HEK293T (cell line): ENCODE measurements at regions not wholly inside any gene's neighbourhood (a gene's known extent, or its start where the extent isn't known, plus 50 kb on each side); places are given as distances from the start of the nearest gene placed in this dataset.

ENCODE experiments used
- CTCF ChIA-PET: fragments of 350-600 bp; formaldehyde crosslinking; extraction: SDS; loops from one replicate; lab custom pipeline; 2021; ENCODE audit warnings: antibody characterized with exemption, inconsistent platforms; lab: Yijun Ruan, JAX
- POLR2A ChIA-PET: fragments of 350-600 bp; formaldehyde crosslinking; extraction: SDS; loops from one replicate; lab custom pipeline; 2020; ENCODE audit warnings: antibody characterized with exemption, inconsistent platforms; lab: Yijun Ruan, JAX
- DNase-seq: peaks from one replicate; pipeline ENCODE4 v3.0.0; 2012; ENCODE audit warnings: mixed read lengths; ENCODE audit errors: extremely low spot score
- ARNT ChIP-seq: fragments of 450-650 bp; IDR thresholded peaks from 2 replicates; pipeline ENCODE4 v1.6.1; 2017; ENCODE audit warnings: mild to moderate bottlenecking
- BHLHE40 ChIP-seq: fragments of 450-650 bp; IDR thresholded peaks from 2 replicates; pipeline ENCODE4 v1.6.1; 2016; ENCODE audit warnings: mild to moderate bottlenecking, moderate library complexity, borderline replicate concordance
- CTBP1 ChIP-seq: fragments of 450-650 bp; IDR thresholded peaks from 2 replicates; pipeline ENCODE4 v1.6.1; 2016; ENCODE audit warnings: borderline replicate concordance
- ELF4 ChIP-seq: fragments of 450-650 bp; IDR thresholded peaks from 2 replicates; pipeline ENCODE4 v1.6.1; 2017; ENCODE audit warnings: antibody characterized with exemption
- FOXA1 ChIP-seq: fragments of 450-650 bp; IDR thresholded peaks from 2 replicates; pipeline ENCODE4 v1.6.1; 2016; ENCODE audit warnings: mild to moderate bottlenecking
- FOXK2 ChIP-seq: fragments of 450-650 bp; IDR thresholded peaks from 2 replicates; pipeline ENCODE4 v1.6.1; 2016; ENCODE audit warnings: mild to moderate bottlenecking
- FOXM1 ChIP-seq: fragments of 450-650 bp; IDR thresholded peaks from 2 replicates; pipeline ENCODE4 v1.6.1; 2017; ENCODE audit warnings: mild to moderate bottlenecking, borderline replicate concordance
- HDGF ChIP-seq: fragments of 450-650 bp; IDR thresholded peaks from 2 replicates; pipeline ENCODE4 v1.6.1; 2017; ENCODE audit warnings: antibody characterized with exemption, borderline replicate concordance
- L3MBTL2 ChIP-seq: fragments of 450-650 bp; conservative IDR thresholded peaks from 2 replicates; pipeline ENCODE4 v1.6.1; 2016; ENCODE audit warnings: mild to moderate bottlenecking
- LEF1 ChIP-seq: fragments of 450-650 bp; IDR thresholded peaks from 2 replicates; pipeline ENCODE4 v1.6.1; 2017; ENCODE audit warnings: mild to moderate bottlenecking, borderline replicate concordance
- NFRKB ChIP-seq: fragments of 450-650 bp; IDR thresholded peaks from 2 replicates; pipeline ENCODE4 v1.6.1; 2016; ENCODE audit warnings: mild to moderate bottlenecking, moderate library complexity
- SP1 ChIP-seq: fragments of 450-650 bp; IDR thresholded peaks from 2 replicates; pipeline ENCODE4 v1.6.1; 2017
- SUZ12 ChIP-seq: fragments of 450-650 bp; IDR thresholded peaks from 2 replicates; pipeline ENCODE4 v1.6.1; 2016; ENCODE audit warnings: mild to moderate bottlenecking
- TARDBP ChIP-seq: fragments of 450-650 bp; IDR thresholded peaks from 2 replicates; pipeline ENCODE4 v1.6.1; 2016
- ZNF384 ChIP-seq: fragments of 450-650 bp; IDR thresholded peaks from 2 replicates; pipeline ENCODE4 v1.6.1; 2016
- TF ChIP-seq, protein P1 (sequence below): fragments of 450-650 bp; IDR thresholded peaks from 2 replicates; pipeline ENCODE4 v1.6.1; 2016

DNA sequence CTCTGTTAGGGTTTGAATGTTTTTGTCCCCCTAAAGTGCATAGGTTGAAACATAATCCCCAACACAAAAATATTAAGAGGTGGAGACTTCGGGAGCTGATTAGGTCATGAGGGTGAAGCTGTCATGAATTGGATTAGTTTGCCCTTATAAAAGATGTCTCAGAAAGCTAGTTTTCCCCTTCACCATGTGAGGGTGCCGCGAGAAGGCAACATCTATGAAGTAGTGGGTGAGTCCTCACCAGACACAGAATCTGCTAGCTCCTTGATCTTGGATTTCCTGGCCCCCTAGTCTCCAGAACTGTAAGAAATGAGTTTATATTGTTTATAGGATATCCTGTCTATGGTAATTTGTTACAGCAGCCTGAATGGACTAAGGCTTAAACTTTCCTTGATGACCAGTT lies 301.5 kb upstream of the ATP2B1 start:
- ChIA-PET POLR2A (interaction anchor here (0.9 kb wide), 1 partner anchor 8 kb away, joined by 3 read pairs; no protein-coding TSS in a partner anchor), CTCF (no interaction called here)
- DNase-seq: no peak
- TF ChIP-seq FOXA1: no peak

- TF ChIP-seq SUZ12 (no peak), NFRKB (no peak), HDGF (no peak), FOXA1 (no peak), FOXK2 (no peak), ELF4 (no peak), ARNT (no peak), BHLHE40 (no peak), FOXM1 (no peak), ZNF384 (no peak), LEF1 (no peak), SP1 (no peak), TARDBP (no peak), CTBP1 (no peak), L3MBTL2 (no peak)
- POLR2A ChIA-PET: no interaction called here
- CTCF ChIA-PET: no interaction called here
- DNase-seq: no peak
Measured at GRCh38 chr12:90008277-90008676, 299.6 kb upstream of the ATP2B1 start.

- POLR2A ChIA-PET: no interaction called here
- no peak for DNase-seq
- TF ChIP-seq TARDBP (no peak), LEF1 (no peak), ARNT (no peak), SUZ12 (no peak), FOXA1 (no peak), BHLHE40 (no peak), FOXK2 (no peak), ELF4 (no peak), FOXM1 (no peak), ZNF384 (no peak), SP1 (no peak), L3MBTL2 (no peak), HDGF (no peak), CTBP1 (no peak), NFRKB (no peak)
- TF ChIP-seq, protein P1, sequence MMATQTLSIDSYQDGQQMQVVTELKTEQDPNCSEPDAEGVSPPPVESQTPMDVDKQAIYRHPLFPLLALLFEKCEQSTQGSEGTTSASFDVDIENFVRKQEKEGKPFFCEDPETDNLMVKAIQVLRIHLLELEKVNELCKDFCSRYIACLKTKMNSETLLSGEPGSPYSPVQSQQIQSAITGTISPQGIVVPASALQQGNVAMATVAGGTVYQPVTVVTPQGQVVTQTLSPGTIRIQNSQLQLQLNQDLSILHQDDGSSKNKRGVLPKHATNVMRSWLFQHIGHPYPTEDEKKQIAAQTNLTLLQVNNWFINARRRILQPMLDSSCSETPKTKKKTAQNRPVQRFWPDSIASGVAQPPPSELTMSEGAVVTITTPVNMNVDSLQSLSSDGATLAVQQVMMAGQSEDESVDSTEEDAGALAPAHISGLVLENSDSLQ: no peak
- CTCF ChIA-PET: no interaction called here
Measured at GRCh38 chr12:90004319-90005074, 295.9 kb upstream of the ATP2B1 start.

GRCh38 chr12:90003688-90004087 lies 295.1 kb upstream of the ATP2B1 start:
- CTCF ChIA-PET: no interaction called here
- no peak for DNase-seq
- POLR2A ChIA-PET: no interaction called here
- TF ChIP-seq, protein P1: peak; percentile 93
- no peak for TF ChIP-seq SP1

DNA sequence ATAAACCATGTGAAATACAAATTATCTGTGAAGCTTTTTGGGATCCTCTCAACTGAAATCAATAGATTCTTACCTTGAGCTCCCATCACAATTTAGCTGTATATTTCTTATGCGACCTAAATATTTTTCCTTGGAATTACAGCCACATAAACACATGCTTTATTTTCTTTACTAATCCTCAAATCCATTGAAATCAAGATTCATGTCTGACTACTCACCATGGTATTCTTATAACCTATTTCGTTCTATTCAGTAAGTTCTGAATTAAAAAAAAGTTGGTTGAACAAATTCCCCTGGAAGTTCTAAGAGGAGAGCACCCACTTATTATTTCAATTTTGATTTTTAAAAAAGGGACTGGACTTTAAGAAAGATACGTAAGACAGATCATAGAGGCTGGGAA lies 292.1 kb upstream of the ATP2B1 start:
- no peak for DNase-seq
- ChIA-PET POLR2A (no interaction called here), CTCF (interaction anchor here (0.5 kb wide), 1 partner anchor 644 kb away, joined by 4 read pairs; no protein-coding TSS in a partner anchor)
- TF ChIP-seq L3MBTL2: no peak
- TF ChIP-seq NFRKB: no peak
- TF ChIP-seq, protein P1: no peak
- no peak for TF ChIP-seq CTBP1
- TF ChIP-seq FOXA1: no peak
- TF ChIP-seq FOXM1: no peak
- no peak for TF ChIP-seq TARDBP
- TF ChIP-seq BHLHE40: no peak
- TF ChIP-seq ZNF384: no peak
- TF ChIP-seq SUZ12: no peak
- TF ChIP-seq SP1: no peak
- TF ChIP-seq HDGF: no peak
- no peak for TF ChIP-seq ELF4
- TF ChIP-seq ARNT: no peak
- TF ChIP-seq FOXK2: no peak
- TF ChIP-seq LEF1: no peak

DNA sequence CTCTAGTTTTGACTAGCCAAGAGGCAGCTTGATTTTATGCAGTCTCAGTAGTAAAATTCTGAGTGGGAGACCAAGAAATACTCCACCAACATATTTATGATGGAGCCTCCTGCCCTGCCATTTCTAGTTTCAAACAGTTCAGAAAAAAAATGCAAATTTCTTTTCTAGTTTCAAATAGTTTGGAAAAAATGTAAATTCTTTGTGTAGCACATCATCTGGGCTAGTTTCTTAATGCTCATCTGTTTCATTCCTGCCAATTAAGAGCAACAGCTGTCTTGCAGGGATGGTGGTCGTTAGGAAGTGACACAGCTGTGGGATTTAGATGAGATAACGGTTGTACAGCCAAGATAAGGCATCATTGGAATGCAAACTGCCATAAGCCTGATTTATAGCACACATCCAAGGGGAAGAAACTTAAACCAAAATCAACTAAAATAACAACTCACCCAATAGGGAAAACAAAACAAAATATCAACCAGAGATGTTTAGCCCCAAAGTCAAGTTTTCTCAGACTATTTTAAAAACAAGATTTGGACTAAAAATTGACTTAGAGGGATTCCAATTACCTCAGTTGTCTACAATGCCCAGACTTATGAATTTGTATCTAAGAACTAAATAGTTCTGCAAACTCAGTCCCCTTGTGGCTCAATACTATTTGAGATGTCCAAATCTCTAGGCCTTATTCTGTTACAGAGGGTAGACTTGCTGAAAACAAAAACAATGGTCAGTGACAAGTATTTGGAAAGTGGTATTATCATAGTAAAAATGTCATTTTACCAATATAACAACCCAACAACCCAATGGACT lies 291.3 kb upstream of the ATP2B1 start:
- CTCF ChIA-PET: no interaction called here
- TF ChIP-seq, protein P1: peak; percentile 78
- no peak for TF ChIP-seq ARNT
- POLR2A ChIA-PET: no interaction called here
- DNase-seq: no peak
